ENCODE measurements at regions not wholly inside any gene's neighbourhood (a gene's known extent, or its start where the extent isn't known, plus 50 kb on each side); places are given as distances from the start of the nearest gene placed in this dataset.

- TF ChIP-seq CTCF (conservative IDR thresholded peaks at IDR 0.05 in 1 of 2, IDR thresholded peaks at IDR 0.05 in 1 of 2; ENCODE audit: low read depth in 1 of 2, low read length in 2 of 2), result no peak
- no peak for TF ChIP-seq EZH2 (IDR thresholded peaks at IDR 0.05; ENCODE audit: low read length, missing control alignments)
Observed at GRCh38 chr10:36692759-36693158, 432.6 kb upstream of the ANKRD30A start.

Measured in fibroblast of lung (primary cell).